ENCODE measurements at regions not wholly inside any gene's neighbourhood (a gene's known extent, or its start where the extent isn't known, plus 50 kb on each side); places are given as distances from the start of the nearest gene placed in this dataset.

- Histone ChIP-seq H3K27ac (ENCODE audit: low read depth in 1 of 2, low read length in 2 of 2) (no peak overlapping the region), H3K36me3 (ENCODE audit: control insufficient read depth in 1 of 2, insufficient read depth in 2 of 2, low read length in 1 of 2) (no peaks in the 10 kb centered on the region), H3K27me3 (ENCODE audit: control insufficient read depth in 1 of 2, insufficient read depth in 2 of 2, low read length in 1 of 2) (peaks cover 0 to 2% of the 10 kb centered on the region in 2 donors), H3K9me3 (ENCODE audit: control insufficient read depth, low read length) (peaks cover 1% of the 10 kb centered on the region), H3K4me3 (ENCODE audit: low read length in 2 of 2) (no peak overlapping the region), H3K4me1 (ENCODE audit: control insufficient read depth in 1 of 2, insufficient read depth in 2 of 2, low read length in 2 of 2) (no peaks in the 10 kb centered on the region)
- intact Hi-C loops (cut with DNase I), result no loop called here
- 91 to 92% methylated on average over 3 of the region's 3 CpGs for WGBS, 2 donors
- ATAC-seq (ENCODE audit: low FRiP score) (no peak), DNase-seq (no peak)
Measured at GRCh38 chr20:40457404-40457803, 231.6 kb downstream of the MAFB start.

GRCh38 chr20:40452758-40453157, 236.3 kb downstream of the MAFB start:
- H3K27me3 ChIP-seq (ENCODE audit: control insufficient read depth in 1 of 2, insufficient read depth in 2 of 2, low read length in 1 of 2), result no peaks in the 10 kb centered on the region
- intact Hi-C loops (cut with DNase I), result no loop called here
- 91 to 95% methylated on average over 3 of the region's 3 CpGs for WGBS, 2 donors
- H3K4me1 ChIP-seq (ENCODE audit: control insufficient read depth in 1 of 2, insufficient read depth in 2 of 2, low read length in 2 of 2), result no peaks in the 10 kb centered on the region
- H3K27ac ChIP-seq (ENCODE audit: low read depth in 1 of 2, low read length in 2 of 2), result no peak overlapping the region
- no peak for DNase-seq
- H3K4me3 ChIP-seq (ENCODE audit: low read length in 2 of 2), result no peak overlapping the region
- no peaks in the 10 kb centered on the region for H3K9me3 ChIP-seq (ENCODE audit: control insufficient read depth, low read length)
- no peak for ATAC-seq (ENCODE audit: low FRiP score)
- no peaks in the 10 kb centered on the region for H3K36me3 ChIP-seq (ENCODE audit: control insufficient read depth in 1 of 2, insufficient read depth in 2 of 2, low read length in 1 of 2)

- H3K9me3 ChIP-seq (ENCODE audit: control insufficient read depth, low read length), result no peaks in the 10 kb centered on the region
- WGBS, 2 donors, result 82 to 86% methylated on average over 1 of the region's 1 CpG
- intact Hi-C loops (cut with DNase I), result no loop called here
Measured at GRCh38 chr20:40451552-40451951, 237.5 kb downstream of the MAFB start.

GRCh38 chr20:40449974-40450616, 238.9 kb downstream of the MAFB start:
- Histone ChIP-seq H3K27me3 (ENCODE audit: control insufficient read depth in 1 of 2, insufficient read depth in 2 of 2, low read length in 1 of 2) (no peaks in the 10 kb centered on the region), H3K36me3 (ENCODE audit: control insufficient read depth in 1 of 2, insufficient read depth in 2 of 2, low read length in 1 of 2) (no peaks in the 10 kb centered on the region), H3K4me3 (ENCODE audit: low read length in 2 of 2) (no peak overlapping the region), H3K27ac (ENCODE audit: low read depth in 1 of 2, low read length in 2 of 2) (no peak overlapping the region), H3K9me3 (ENCODE audit: control insufficient read depth, low read length) (no peaks in the 10 kb centered on the region), H3K4me1 (ENCODE audit: control insufficient read depth in 1 of 2, insufficient read depth in 2 of 2, low read length in 2 of 2) (no peaks in the 10 kb centered on the region)
- 73 to 80% methylated on average over 4 of the region's 4 CpGs for WGBS, 2 donors
- ATAC-seq (ENCODE audit: low FRiP score), result no peak
- intact Hi-C loops (cut with DNase I), result no loop called here
- no peak for DNase-seq

More at GRCh38 chr20:40451552-40451951, 237.5 kb downstream of the MAFB start:
- no peaks in the 10 kb centered on the region for H3K36me3 ChIP-seq (ENCODE audit: control insufficient read depth in 1 of 2, insufficient read depth in 2 of 2, low read length in 1 of 2)
- no peaks in the 10 kb centered on the region for H3K4me1 ChIP-seq (ENCODE audit: control insufficient read depth in 1 of 2, insufficient read depth in 2 of 2, low read length in 2 of 2)
- H3K4me3 ChIP-seq (ENCODE audit: low read length in 2 of 2), result no peak overlapping the region
- ATAC-seq (ENCODE audit: low FRiP score), result no peak
- no peak overlapping the region for H3K27ac ChIP-seq (ENCODE audit: low read depth in 1 of 2, low read length in 2 of 2)
- H3K27me3 ChIP-seq (ENCODE audit: control insufficient read depth in 1 of 2, insufficient read depth in 2 of 2, low read length in 1 of 2), result no peaks in the 10 kb centered on the region
- DNase-seq, result no peak

- no peaks in the 10 kb centered on the region for H3K9me3 ChIP-seq (ENCODE audit: control insufficient read depth, low read length)
- no peaks in the 10 kb centered on the region for H3K36me3 ChIP-seq (ENCODE audit: control insufficient read depth in 1 of 2, insufficient read depth in 2 of 2, low read length in 1 of 2)
- DNase-seq (no peak), ATAC-seq (ENCODE audit: low FRiP score) (no peak)
- 88 to 100% methylated on average over 2 of the region's 2 CpGs for WGBS, 2 donors
- H3K4me3 ChIP-seq (ENCODE audit: low read length in 2 of 2), result no peak overlapping the region
- H3K27me3 ChIP-seq (ENCODE audit: control insufficient read depth in 1 of 2, insufficient read depth in 2 of 2, low read length in 1 of 2), result no peaks in the 10 kb centered on the region
- H3K27ac ChIP-seq (ENCODE audit: low read depth in 1 of 2, low read length in 2 of 2), result no peak overlapping the region
- intact Hi-C loops (cut with DNase I), result no loop called here
- no peaks in the 10 kb centered on the region for H3K4me1 ChIP-seq (ENCODE audit: control insufficient read depth in 1 of 2, insufficient read depth in 2 of 2, low read length in 2 of 2)
Measured at GRCh38 chr20:40449144-40449690, 239.8 kb downstream of the MAFB start.

- H3K36me3 ChIP-seq (ENCODE audit: control insufficient read depth in 1 of 2, insufficient read depth in 2 of 2, low read length in 1 of 2), result no peaks in the 10 kb centered on the region
- H3K27ac ChIP-seq (ENCODE audit: low read depth in 1 of 2, low read length in 2 of 2), result no peak overlapping the region
- no peaks in the 10 kb centered on the region for H3K27me3 ChIP-seq (ENCODE audit: control insufficient read depth in 1 of 2, insufficient read depth in 2 of 2, low read length in 1 of 2)
- no peaks in the 10 kb centered on the region for H3K9me3 ChIP-seq (ENCODE audit: control insufficient read depth, low read length)
- no peak overlapping the region for H3K4me3 ChIP-seq (ENCODE audit: low read length in 2 of 2)
- ATAC-seq (ENCODE audit: low FRiP score) (no peak), DNase-seq (no peak)
- intact Hi-C loops (cut with DNase I), result no loop called here
- no peaks in the 10 kb centered on the region for H3K4me1 ChIP-seq (ENCODE audit: control insufficient read depth in 1 of 2, insufficient read depth in 2 of 2, low read length in 2 of 2)
- WGBS, 2 donors, result 87 to 90% methylated on average over 2 of the region's 2 CpGs
Measured at GRCh38 chr20:40446888-40447287, 242.1 kb downstream of the MAFB start.

- ATAC-seq (ENCODE audit: low FRiP score), result no peak
Measured at GRCh38 chr20:40444516-40444915, 244.5 kb downstream of the MAFB start.

GRCh38 chr20:40443753-40444152, 245.3 kb downstream of the MAFB start:
- H3K27ac ChIP-seq (ENCODE audit: low read depth in 1 of 2, low read length in 2 of 2), result no peak overlapping the region
- no peak for ATAC-seq (ENCODE audit: low FRiP score)

More at GRCh38 chr20:40444516-40444915, 244.5 kb downstream of the MAFB start:
- Histone ChIP-seq H3K36me3 (ENCODE audit: control insufficient read depth in 1 of 2, insufficient read depth in 2 of 2, low read length in 1 of 2) (no peaks in the 10 kb centered on the region), H3K4me1 (ENCODE audit: control insufficient read depth in 1 of 2, insufficient read depth in 2 of 2, low read length in 2 of 2) (no peaks in the 10 kb centered on the region), H3K9me3 (ENCODE audit: control insufficient read depth, low read length) (no peaks in the 10 kb centered on the region), H3K27me3 (ENCODE audit: control insufficient read depth in 1 of 2, insufficient read depth in 2 of 2, low read length in 1 of 2) (no peaks in the 10 kb centered on the region), H3K27ac (ENCODE audit: low read depth in 1 of 2, low read length in 2 of 2) (no peak overlapping the region), H3K4me3 (ENCODE audit: low read length in 2 of 2) (no peak overlapping the region)
- intact Hi-C loops (cut with DNase I), result no loop called here
- DNase-seq, result no peak
- WGBS, 2 donors, result 92 to 93% methylated on average over 8 of the region's 8 CpGs

GRCh38 chr20:40442181-40442963, 246.7 kb downstream of the MAFB start:
- WGBS, 2 donors, result 21 to 24% methylated on average over 8 of the region's 8 CpGs

More at GRCh38 chr20:40443753-40444152, 245.3 kb downstream of the MAFB start:
- Histone ChIP-seq H3K9me3 (ENCODE audit: control insufficient read depth, low read length) (no peaks in the 10 kb centered on the region), H3K4me3 (ENCODE audit: low read length in 2 of 2) (no peak overlapping the region), H3K27me3 (ENCODE audit: control insufficient read depth in 1 of 2, insufficient read depth in 2 of 2, low read length in 1 of 2) (no peaks in the 10 kb centered on the region), H3K4me1 (ENCODE audit: control insufficient read depth in 1 of 2, insufficient read depth in 2 of 2, low read length in 2 of 2) (no peaks in the 10 kb centered on the region), H3K36me3 (ENCODE audit: control insufficient read depth in 1 of 2, insufficient read depth in 2 of 2, low read length in 1 of 2) (no peaks in the 10 kb centered on the region)
- DNase-seq, result no peak
- 90 to 94% methylated on average over 5 of the region's 5 CpGs for WGBS, 2 donors
- intact Hi-C loops (cut with DNase I), result no loop called here

More at GRCh38 chr20:40442181-40442963, 246.7 kb downstream of the MAFB start:
- H3K27ac ChIP-seq (ENCODE audit: low read depth in 1 of 2, low read length in 2 of 2), result no peak overlapping the region
- no peaks in the 10 kb centered on the region for H3K9me3 ChIP-seq (ENCODE audit: control insufficient read depth, low read length)
- intact Hi-C loops (cut with DNase I), result no loop called here
- no peaks in the 10 kb centered on the region for H3K4me1 ChIP-seq (ENCODE audit: control insufficient read depth in 1 of 2, insufficient read depth in 2 of 2, low read length in 2 of 2)
- H3K27me3 ChIP-seq (ENCODE audit: control insufficient read depth in 1 of 2, insufficient read depth in 2 of 2, low read length in 1 of 2), result no peaks in the 10 kb centered on the region
- ATAC-seq (ENCODE audit: low FRiP score) (no peak), DNase-seq (no peak)
- H3K4me3 ChIP-seq (ENCODE audit: low read length in 2 of 2), result no peak overlapping the region
- H3K36me3 ChIP-seq (ENCODE audit: control insufficient read depth in 1 of 2, insufficient read depth in 2 of 2, low read length in 1 of 2), result no peaks in the 10 kb centered on the region
